OCI-LY1 (cell line): ENCODE measurements at regions not wholly inside any gene's neighbourhood (a gene's known extent, or its start where the extent isn't known, plus 50 kb on each side); places are given as distances from the start of the nearest gene placed in this dataset.
"Not testable (repeated sequence)": the region's sequence is repeated elsewhere in the genome, so short reads cannot be mapped to it uniquely, and the experiment has no call there.

Source experiments
- H2AFZ ChIP-seq: fragments of 200-600 bp; sonication (generic), shearing (Covaris generic); 2 replicates; pipeline ENCODE4 v1.6.0; 2014; ENCODE audit warnings: antibody characterized with exemption, mild to moderate bottlenecking, low read length
- H3F3A ChIP-seq: fragments of 200-600 bp; sonication (generic), shearing (Covaris generic); 2 replicates; pipeline ENCODE4 v1.6.0; 2014; ENCODE audit warnings: mild to moderate bottlenecking, antibody characterized with exemption, low read length, moderate library complexity; ENCODE audit not compliant: insufficient read depth
- H3K27ac ChIP-seq: fragments of 200-600 bp; sonication (generic); 2 replicates; pipeline ENCODE4 v1.5.1; 2014; ENCODE audit warnings: low read length, mixed run types, mild to moderate bottlenecking, low read depth; ENCODE audit not compliant: poor library complexity, severe bottlenecking
- H3K27me3 ChIP-seq: fragments of 200-600 bp; sonication (generic); 2 replicates; pipeline ENCODE4 v1.6.0; 2014; ENCODE audit warnings: antibody characterized with exemption, mild to moderate bottlenecking, low read length, moderate library complexity; ENCODE audit not compliant: insufficient read depth
- H3K36me3 ChIP-seq: fragments of 200-600 bp; sonication (generic); 2 replicates; pipeline ENCODE4 v1.6.1; 2014; ENCODE audit warnings: mild to moderate bottlenecking, antibody characterized with exemption, low read length, moderate library complexity, mixed read lengths; ENCODE audit not compliant: insufficient read depth
- H3K4me1 ChIP-seq: fragments of 200-600 bp; sonication (generic); 2 replicates; pipeline ENCODE4 v1.5.1; 2014; ENCODE audit warnings: mild to moderate bottlenecking, low read length, moderate library complexity; ENCODE audit not compliant: insufficient read depth, severe bottlenecking
- H3K4me2 ChIP-seq: fragments of 200-600 bp; sonication (generic), shearing (Covaris generic); 2 replicates; pipeline ENCODE4 v1.6.1; 2014; ENCODE audit warnings: low read length
- H3K4me3 ChIP-seq: fragments of 200-600 bp; sonication (generic); 2 replicates; pipeline ENCODE4 v1.5.1; 2014; ENCODE audit warnings: low read length, low read depth, mild to moderate bottlenecking, mixed read lengths; ENCODE audit not compliant: poor library complexity, severe bottlenecking
- H3K79me2 ChIP-seq: fragments of 200-600 bp; shearing (Covaris generic); 2 replicates; pipeline ENCODE4 v1.6.1; 2016; ENCODE audit warnings: mixed run types, low read length, mixed read lengths; ENCODE audit not compliant: insufficient read depth
- H3K9ac ChIP-seq: fragments of 200-600 bp; sonication (generic), shearing (Covaris generic); 2 replicates; pipeline ENCODE4 v1.6.1; 2014; ENCODE audit warnings: mild to moderate bottlenecking, low read length, mixed read lengths
- H3K9me2 ChIP-seq: fragments of 200-600 bp; sonication (generic), shearing (Covaris generic); 2 replicates; pipeline ENCODE4 v1.6.1; 2014; ENCODE audit warnings: low read depth, mild to moderate bottlenecking, low read length, mixed read lengths
- H3K9me3 ChIP-seq: fragments of 200-600 bp; shearing (Covaris generic); 2 replicates; pipeline ENCODE4 v1.6.1; 2014; ENCODE audit warnings: low read length, mixed read lengths
- H4K20me1 ChIP-seq: fragments of 200-600 bp; sonication (generic), shearing (Covaris generic); 2 replicates; pipeline ENCODE4 v1.6.0; 2016; ENCODE audit warnings: mild to moderate bottlenecking, low read length; ENCODE audit not compliant: insufficient read depth
- CTCF ChIP-seq: fragments of 200-600 bp; sonication (generic), shearing (Covaris generic); IDR thresholded peaks from 2 replicates; pipeline ENCODE4 v1.5.1; 2017; ENCODE audit warnings: mild to moderate bottlenecking, antibody characterized with exemption, low read length, moderate library complexity, mixed read lengths
- EZH2 ChIP-seq: fragments of 200-600 bp; sonication (generic), shearing (Covaris generic); IDR thresholded peaks from 2 replicates; pipeline ENCODE4 v1.8.0; 2017; ENCODE audit warnings: borderline replicate concordance, mixed run types, mild to moderate bottlenecking, antibody characterized with exemption, low read length, moderate library complexity, mixed read lengths

GRCh38 chr13:63821785-63822184 lies 2406.1 kb upstream of the PCDH20 start:
- H3K9me2 ChIP-seq, H3K36me3 ChIP-seq, H4K20me1 ChIP-seq, H3K4me2 ChIP-seq, H3K9me3 ChIP-seq, H3K27ac ChIP-seq, H3K4me1 ChIP-seq, H2AFZ ChIP-seq, H3F3A ChIP-seq, H3K27me3 ChIP-seq, H3K79me2 ChIP-seq, H3K9ac ChIP-seq, H3K4me3 ChIP-seq: not testable (repeated sequence)

GRCh38 chr13:63811428-63812004 lies 2395.9 kb upstream of the PCDH20 start:
- not testable (repeated sequence) for H3K79me2 ChIP-seq, H3K9me3 ChIP-seq, H3K27ac ChIP-seq, H3K9me2 ChIP-seq, H3K27me3 ChIP-seq, H3K4me1 ChIP-seq, H3K36me3 ChIP-seq, H3K9ac ChIP-seq, H3F3A ChIP-seq, H3K4me3 ChIP-seq, H4K20me1 ChIP-seq, H2AFZ ChIP-seq, H3K4me2 ChIP-seq

- H3K36me3 ChIP-seq, H3K9me2 ChIP-seq, H3K9me3 ChIP-seq, H4K20me1 ChIP-seq, H3K4me3 ChIP-seq, H3K27ac ChIP-seq, H2AFZ ChIP-seq, H3F3A ChIP-seq, H3K27me3 ChIP-seq, H3K4me2 ChIP-seq, H3K4me1 ChIP-seq, H3K9ac ChIP-seq, H3K79me2 ChIP-seq: not testable (repeated sequence)
These were observed 2375.5 kb upstream of the PCDH20 start for GRCh38 chr13:63791134-63791533.

GRCh38 chr13:63774133-63774532 lies 2358.5 kb upstream of the PCDH20 start:
- TF ChIP-seq EZH2: no peak
- TF ChIP-seq CTCF: no peak
- no peak overlapping the region for H2AFZ ChIP-seq
- no peak overlapping the region for H3K27ac ChIP-seq

GRCh38 chr13:63773476-63773875 lies 2357.8 kb upstream of the PCDH20 start:
- Histone ChIP-seq H3K4me2 (no peak overlapping the region), H3K9me2 (no peaks in the 10 kb centered on the region), H3K9me3 (no peaks in the 10 kb centered on the region), H3K36me3 (no peaks in the 10 kb centered on the region), H3K27ac (no peak overlapping the region), H4K20me1 (no peaks in the 10 kb centered on the region), H3K9ac (no peak overlapping the region), H3K4me3 (no peak overlapping the region), H2AFZ (no peak overlapping the region), H3F3A (no peaks in the 10 kb centered on the region), H3K27me3 (no peaks in the 10 kb centered on the region), H3K79me2 (no peaks in the 10 kb centered on the region), H3K4me1 (no peaks in the 10 kb centered on the region)
- TF ChIP-seq EZH2: no peak
- no peak for TF ChIP-seq CTCF

More at GRCh38 chr13:63774133-63774532, 2358.5 kb upstream of the PCDH20 start:
- Histone ChIP-seq H3K4me3 (no peak overlapping the region), H3K4me2 (no peak overlapping the region), H3K27me3 (no peaks in the 10 kb centered on the region), H3F3A (no peaks in the 10 kb centered on the region), H3K4me1 (no peaks in the 10 kb centered on the region), H3K9me2 (no peaks in the 10 kb centered on the region), H3K9me3 (no peaks in the 10 kb centered on the region), H4K20me1 (no peaks in the 10 kb centered on the region), H3K9ac (no peak overlapping the region), H3K36me3 (no peaks in the 10 kb centered on the region), H3K79me2 (no peaks in the 10 kb centered on the region)

- H4K20me1 ChIP-seq, H3F3A ChIP-seq, H2AFZ ChIP-seq, H3K4me3 ChIP-seq, H3K4me2 ChIP-seq, H3K9ac ChIP-seq, H3K79me2 ChIP-seq, H3K9me3 ChIP-seq, H3K36me3 ChIP-seq, H3K27ac ChIP-seq, H3K9me2 ChIP-seq, H3K27me3 ChIP-seq, H3K4me1 ChIP-seq: not testable (repeated sequence)
These were observed 2342.0 kb upstream of the PCDH20 start for GRCh38 chr13:63757683-63758082.
